ENCODE measurements at regions not wholly inside any gene's neighbourhood (a gene's known extent, or its start where the extent isn't known, plus 50 kb on each side); places are given as distances from the start of the nearest gene placed in this dataset.

GRCh38 chr2:12391116-12391515 lies 325.6 kb upstream of the TRIB2 start:
- no peak for FAIRE-seq
- no peak for DNase-seq (ENCODE audit: low spot score)

DNA sequence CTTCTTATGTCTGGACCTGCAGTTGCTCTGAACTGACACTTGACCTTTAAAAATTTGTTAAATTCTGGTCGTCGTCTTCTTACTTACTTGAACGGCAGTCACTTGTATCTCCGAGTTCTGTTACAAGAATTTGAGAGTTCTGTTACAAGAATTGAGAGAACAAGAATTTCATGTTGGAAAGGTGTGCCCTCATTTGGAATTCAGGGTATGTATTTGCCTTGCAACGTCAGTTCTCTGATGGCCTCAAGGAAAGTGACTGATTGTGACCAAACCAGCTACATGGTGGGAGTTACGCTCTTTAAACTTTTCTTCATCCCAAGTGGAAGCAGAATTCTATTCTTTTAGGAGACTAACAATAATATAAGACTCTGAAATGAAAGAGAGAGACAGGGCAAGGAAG lies 320.0 kb upstream of the TRIB2 start:
- DNase-seq (ENCODE audit: low spot score) (no peak), FAIRE-seq (no peak)

DNA sequence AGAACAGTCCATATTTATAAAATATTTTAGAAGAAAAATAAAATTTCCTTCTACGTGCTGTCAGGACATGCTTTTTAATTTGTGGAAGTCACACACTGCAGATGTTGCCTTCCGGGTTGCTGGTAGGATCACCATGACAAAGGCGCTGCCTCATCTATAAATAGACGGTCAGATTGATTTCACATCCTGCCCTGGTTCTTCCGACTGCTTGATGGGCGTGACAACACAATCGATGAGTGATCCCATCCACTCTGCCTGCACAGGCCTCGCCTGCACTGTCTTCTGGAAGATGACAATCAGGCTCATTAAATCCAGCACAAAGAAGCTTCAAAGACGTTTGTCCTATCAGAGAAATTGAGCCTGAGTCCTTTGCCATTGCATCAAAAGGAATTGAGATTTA lies 318.9 kb upstream of the TRIB2 start:
- no peak for FAIRE-seq
- no peak for DNase-seq (ENCODE audit: low spot score)

DNA sequence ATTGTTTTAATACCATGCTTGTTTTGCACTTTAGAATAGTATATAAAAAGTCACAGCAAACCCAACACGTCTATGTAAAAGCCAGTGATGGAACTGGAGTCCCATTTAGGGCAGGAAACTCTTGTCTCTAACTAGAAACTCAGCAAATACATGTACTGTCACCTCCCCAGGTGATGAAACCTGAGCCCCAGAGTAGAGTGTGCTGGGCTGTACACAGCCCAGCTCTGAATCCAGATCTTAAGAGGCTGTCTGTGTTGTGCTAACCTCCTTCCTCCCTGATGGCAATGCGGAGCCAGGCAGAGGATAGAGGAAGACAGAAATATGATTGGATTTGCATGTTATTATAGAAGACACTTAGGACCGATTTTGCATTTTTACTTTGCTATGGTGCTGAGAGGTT lies 317.5 kb upstream of the TRIB2 start:
- FAIRE-seq (no peak), DNase-seq (ENCODE audit: low spot score) (no peak)

DNA sequence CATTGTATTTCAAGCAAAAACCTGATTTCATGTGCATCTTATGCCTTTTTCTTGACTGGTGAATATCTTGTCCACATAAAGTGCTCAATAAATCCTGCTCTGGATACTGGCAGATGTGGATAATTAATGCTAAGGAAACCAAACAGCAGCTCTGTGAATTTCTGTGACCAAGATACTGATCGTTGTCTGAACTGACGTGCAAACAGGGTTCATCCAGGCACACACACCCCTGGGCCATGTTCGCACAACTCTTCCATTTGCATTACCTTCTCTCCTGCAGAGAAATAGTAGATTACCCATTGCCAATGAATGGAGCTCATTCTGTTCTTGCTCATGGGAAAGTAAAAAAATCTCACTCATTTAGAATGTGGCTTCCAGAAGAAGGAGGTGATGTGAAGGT lies 316.2 kb upstream of the TRIB2 start:
- FAIRE-seq: no peak
- DNase-seq (ENCODE audit: low spot score): no peak

- FAIRE-seq: no peak
- DNase-seq (ENCODE audit: low spot score): no peak
Measured at GRCh38 chr2:12402440-12403139, 314.1 kb upstream of the TRIB2 start.

DNA sequence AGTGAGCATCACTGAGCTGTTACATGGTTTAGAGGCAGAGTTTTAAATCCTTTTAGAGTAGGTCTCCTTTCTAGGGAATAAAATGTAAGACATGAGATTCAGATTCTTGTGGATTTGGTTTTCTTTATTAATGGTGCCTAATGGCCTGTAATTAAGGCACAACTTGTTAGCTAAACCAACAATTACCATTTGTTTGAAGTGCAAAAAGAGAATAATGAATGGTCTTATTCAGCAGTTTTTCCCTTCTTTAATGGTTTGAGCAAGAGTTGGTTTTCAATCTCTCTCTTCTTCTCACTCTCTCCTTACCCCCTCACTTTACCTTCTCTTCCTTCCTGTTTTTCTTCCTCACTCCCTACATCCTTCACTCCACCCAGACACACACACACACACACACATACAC lies 312.2 kb upstream of the TRIB2 start:
- FAIRE-seq (no peak), DNase-seq (ENCODE audit: low spot score) (no peak)

GRCh38 chr2:12407160-12407559 lies 309.6 kb upstream of the TRIB2 start:
- FAIRE-seq: no peak
- DNase-seq (ENCODE audit: low spot score): no peak

DNA sequence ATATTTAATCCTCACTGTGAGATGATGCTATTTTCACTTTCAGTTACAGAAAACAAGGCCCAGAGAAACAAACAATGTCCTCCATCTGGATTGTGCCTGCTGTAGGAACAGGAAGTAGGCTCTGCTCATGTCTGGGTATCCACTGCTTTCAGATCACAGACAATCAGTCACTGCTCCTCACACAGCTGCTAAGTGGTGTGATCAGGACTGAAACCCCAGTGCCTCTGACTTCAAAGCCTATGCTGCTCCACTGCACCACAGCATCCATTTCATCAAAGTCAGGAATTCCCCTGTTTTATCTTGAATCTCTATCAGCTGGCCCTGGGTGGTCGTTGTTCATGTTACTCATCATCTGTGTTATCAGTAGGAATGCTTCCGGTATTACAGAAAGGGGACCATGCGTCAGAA lies 303.8 kb upstream of the TRIB2 start:
- peak; percentile 20 for DNase-seq (ENCODE audit: low spot score)
- FAIRE-seq: no peak

DNA sequence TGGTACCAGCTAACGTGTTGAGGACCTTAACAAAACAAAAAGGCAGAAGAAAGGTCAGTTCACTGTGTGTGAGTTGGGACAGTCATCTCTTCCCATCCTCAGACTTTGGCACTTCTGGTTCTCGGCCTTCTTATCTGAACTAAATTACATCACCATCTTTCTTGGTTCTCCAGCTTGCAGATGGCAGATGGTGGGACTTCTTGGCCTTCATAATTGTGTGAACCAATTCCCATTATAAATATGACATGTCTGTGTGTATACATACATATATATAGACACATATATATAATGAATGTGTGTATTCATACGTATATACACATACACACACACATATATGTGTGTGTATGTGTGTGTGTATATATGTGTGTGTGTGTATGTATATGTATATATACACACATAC lies 301.2 kb upstream of the TRIB2 start:
- FAIRE-seq: no peak
- no peak for DNase-seq (ENCODE audit: low spot score)

- no peak for FAIRE-seq
- no peak for DNase-seq (ENCODE audit: low spot score)
Measured at GRCh38 chr2:12416600-12416999, 300.1 kb upstream of the TRIB2 start.

- FAIRE-seq (no peak), DNase-seq (ENCODE audit: low spot score) (no peak)
Measured at GRCh38 chr2:12417786-12418185, 298.9 kb upstream of the TRIB2 start.

DNA sequence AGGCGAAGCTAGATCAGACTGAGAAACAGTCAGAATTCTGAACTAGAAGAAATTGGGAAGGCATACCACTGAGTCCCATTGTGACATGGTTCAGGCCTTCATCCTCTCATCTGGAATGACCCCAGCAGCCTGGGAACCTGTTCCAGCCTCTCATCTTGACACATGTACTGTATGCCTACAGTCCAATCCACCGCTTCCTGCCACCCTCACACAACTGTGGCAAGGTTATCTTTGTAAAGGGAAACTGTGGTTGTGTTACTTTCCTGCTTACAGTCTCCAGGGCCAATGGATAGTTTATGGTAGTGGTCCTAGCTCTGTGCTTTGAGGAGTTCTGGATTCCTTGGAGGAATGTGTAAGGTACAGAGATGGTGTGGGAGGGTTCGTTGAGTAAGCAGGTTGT lies 296.9 kb upstream of the TRIB2 start:
- FAIRE-seq (no peak), DNase-seq (ENCODE audit: low spot score) (no peak)

DNA sequence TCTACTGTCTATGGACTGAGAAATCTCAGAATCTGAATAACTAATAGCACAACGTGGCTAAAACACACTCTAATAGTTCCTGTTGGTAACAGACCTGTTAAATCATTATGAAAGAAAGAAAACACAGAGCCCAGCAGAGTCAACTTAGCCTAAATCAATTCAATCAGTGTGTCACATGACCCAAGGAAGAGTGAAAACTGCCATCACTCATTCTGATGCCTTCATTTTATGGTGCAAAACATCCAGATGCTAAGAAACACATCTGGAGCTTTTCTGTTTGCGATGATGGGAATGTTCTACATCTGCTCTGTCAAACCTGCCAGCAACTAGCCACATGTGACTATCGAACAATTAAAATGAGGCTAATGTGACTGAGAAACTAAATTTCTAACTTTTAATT lies 295.7 kb upstream of the TRIB2 start:
- no peak for FAIRE-seq
- DNase-seq (ENCODE audit: low spot score): no peak

DNA sequence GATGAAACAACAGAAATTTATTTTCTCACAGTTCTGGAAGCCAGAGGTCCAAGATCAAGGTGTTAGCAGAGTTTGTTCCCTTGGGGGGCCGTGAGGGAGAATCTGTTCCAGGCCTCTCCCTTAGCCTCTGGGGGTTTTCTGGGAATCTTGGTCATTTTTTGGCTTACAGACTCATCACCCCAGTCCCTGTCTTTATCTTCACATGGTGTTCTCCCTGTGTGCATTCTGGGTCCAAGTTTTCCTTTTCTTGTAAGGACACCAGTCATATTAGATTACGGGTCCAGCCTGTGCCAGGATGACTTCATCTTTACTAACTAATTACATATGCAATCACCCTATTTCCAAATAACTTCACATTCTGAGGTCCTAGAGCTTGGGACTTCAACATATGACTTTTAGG lies 292.5 kb upstream of the TRIB2 start:
- DNase-seq (ENCODE audit: low spot score) (no peak), FAIRE-seq (no peak)

GRCh38 chr2:12424809-12425208 lies 291.9 kb upstream of the TRIB2 start:
- DNase-seq (ENCODE audit: low spot score): no peak
- no peak for FAIRE-seq

GRCh38 chr2:12428324-12428723 lies 288.4 kb upstream of the TRIB2 start:
- FAIRE-seq: no peak

GRCh38 chr2:12428786-12429185 lies 287.9 kb upstream of the TRIB2 start:
- FAIRE-seq (no peak), DNase-seq (ENCODE audit: low spot score) (no peak)

More at GRCh38 chr2:12428324-12428723, 288.4 kb upstream of the TRIB2 start:
- no peak for DNase-seq (ENCODE audit: low spot score)

DNA sequence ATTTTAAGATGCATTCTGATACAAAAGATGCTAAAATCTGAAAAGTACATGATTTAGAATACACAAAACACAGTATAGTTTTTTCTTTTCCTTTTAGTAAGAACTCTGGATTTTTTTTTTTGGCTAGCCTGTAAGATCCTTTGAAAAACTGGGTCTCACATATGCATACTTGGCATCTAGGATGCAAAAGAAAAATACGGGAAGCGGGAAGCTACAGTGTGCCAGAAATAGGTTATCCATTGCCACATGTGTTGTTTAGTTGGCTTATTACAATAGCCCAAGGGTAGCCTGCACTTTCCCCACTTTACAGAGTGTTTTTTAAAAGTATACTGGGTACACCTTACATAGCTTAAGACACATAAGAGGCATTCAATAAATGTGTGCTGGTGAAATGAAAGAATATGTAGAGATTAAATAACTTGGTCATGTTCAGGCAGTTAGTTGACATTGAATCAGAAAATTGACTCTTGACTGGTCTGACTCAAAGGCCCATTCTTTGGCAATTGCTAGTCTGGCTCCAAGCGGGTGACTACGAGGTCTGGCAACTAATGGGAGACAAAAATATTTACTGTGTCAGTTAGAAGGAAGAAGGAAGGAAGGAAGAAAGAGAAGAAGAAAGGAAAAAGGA lies 286.8 kb upstream of the TRIB2 start:
- no peak for FAIRE-seq
- DNase-seq (ENCODE audit: low spot score): no peak

DNA sequence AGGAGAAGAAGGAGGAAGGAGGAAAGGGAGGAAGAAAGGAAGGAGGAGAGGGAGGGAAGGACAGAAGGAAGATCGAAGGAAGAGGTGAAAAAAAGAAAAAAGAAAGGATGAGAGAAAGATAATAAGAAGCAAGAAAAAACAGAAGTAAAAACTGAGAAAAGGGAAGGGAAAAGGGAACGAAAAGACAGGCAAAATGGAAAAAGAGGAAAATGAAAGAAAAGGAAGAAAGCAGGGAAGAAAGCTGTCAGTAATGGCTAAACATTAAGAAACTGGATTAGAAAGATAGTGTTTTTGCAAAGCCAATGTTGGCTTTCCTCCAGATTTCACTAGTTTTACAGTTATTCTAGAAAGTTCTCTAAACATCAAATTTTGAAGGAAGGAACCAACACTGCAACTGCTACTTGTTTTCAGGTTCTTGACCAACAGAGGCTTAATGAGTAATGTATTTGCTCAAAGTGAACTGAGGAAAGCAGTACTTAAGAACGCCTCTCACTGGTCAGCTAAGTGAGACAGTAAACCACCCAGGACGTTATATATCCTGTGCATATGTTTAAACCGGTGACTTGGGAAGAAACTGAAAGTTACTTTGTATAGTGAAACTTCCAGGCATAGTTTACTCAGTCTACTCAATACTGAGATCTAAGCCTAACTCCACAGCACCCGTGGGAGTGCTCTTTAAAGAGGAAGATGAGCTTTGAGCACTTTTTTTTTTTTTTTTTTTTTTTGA lies 286.2 kb upstream of the TRIB2 start:
- DNase-seq (ENCODE audit: low spot score) (peak; percentile 16), FAIRE-seq (no peak)

GRCh38 chr2:12432985-12433625 lies 283.6 kb upstream of the TRIB2 start:
- no peak for FAIRE-seq
- DNase-seq (ENCODE audit: low spot score): no peak

GRCh38 chr2:12433626-12433990 lies 283.1 kb upstream of the TRIB2 start:
- DNase-seq (ENCODE audit: low spot score) (no peak), FAIRE-seq (no peak)

All from RCC 7860 (cell line).